T-cell (primary cell): ENCODE measurements at regions not wholly inside any gene's neighbourhood (a gene's known extent, or its start where the extent isn't known, plus 50 kb on each side); places are given as distances from the start of the nearest gene placed in this dataset.

Experiments used
- ATAC-seq, 4 experiments: fragments of 200-7000 bp in 3 of 4; fragments of 150-1000 bp in 1 of 4; cut with Tn5 transposase; replicated peaks in 1 of 4; 1 replicate in 3 of 4; 2 replicates in 1 of 4; pipeline ENCODE4 v1.10.0; 2021; ENCODE audit warnings: moderate library complexity in 3 of 4, mild to moderate bottlenecking in 2 of 4, moderate number of reproducible peaks in 1 of 4
- CTCF ChIA-PET, 2 donors: fragments of 300-600 bp; sonication (Branson Sonifier 250); formaldehyde crosslinking; loops; one replicate each; lab custom pipeline; 2022; ENCODE audit warnings: antibody characterized with exemption in 2 of 2; lab: Charles Lee
- POLR2A ChIA-PET, 2 donors: fragments of 300-600 bp; sonication (Branson Sonifier 250); formaldehyde crosslinking; loops; one replicate each; lab custom pipeline; 2022; ENCODE audit warnings: antibody characterized with exemption in 2 of 2; lab: Charles Lee
- DNase-seq, 35 experiments: peaks; one replicate each; pipeline versions ENCODE4 v3.0.0 to v3.0.0-alpha.2; 2013 to 2023
- H3K27ac ChIP-seq: one replicate; pipeline ENCODE4 v1.5.1; 2013; ENCODE audit warnings: low read length
- H3K27me3 ChIP-seq, 2 experiments: replicated peaks in 1 of 2; 1 replicate in 1 of 2; 2 replicates in 1 of 2; pipeline versions ENCODE4 v1.6.1 to v1.7.0; 2013; ENCODE audit warnings: low read length in 1 of 2, mixed read lengths in 1 of 2; ENCODE audit not compliant: control insufficient read depth in 2 of 2, insufficient read depth in 2 of 2; ENCODE audit errors: extremely low read depth in 1 of 2
- H3K36me3 ChIP-seq, 2 donors: 1 replicate in 1 of 2; 2 replicates in 1 of 2; pipeline versions ENCODE4 v1.6.1 to v1.7.0; 2013; ENCODE audit warnings: low read length in 1 of 2; ENCODE audit not compliant: control insufficient read depth in 2 of 2, insufficient read depth in 1 of 2; ENCODE audit errors: extremely low read depth in 1 of 2
- H3K4me1 ChIP-seq, 2 experiments: 1 replicate in 1 of 2; 2 replicates in 1 of 2; pipeline versions ENCODE4 v1.6.1 to v1.7.0; 2013; ENCODE audit warnings: low read length in 2 of 2, mixed read lengths in 1 of 2; ENCODE audit not compliant: insufficient read depth in 2 of 2, control insufficient read depth in 1 of 2; ENCODE audit errors: extremely low read depth in 1 of 2
- H3K4me3 ChIP-seq, 2 donors: 1 replicate in 1 of 2; 2 replicates in 1 of 2; pipeline versions ENCODE4 v1.5.1 to v1.7.0; 2013; ENCODE audit warnings: mild to moderate bottlenecking in 2 of 2, low read length in 1 of 2, moderate library complexity in 1 of 2; ENCODE audit not compliant: control insufficient read depth in 1 of 2; ENCODE audit errors: extremely low read depth in 1 of 2
- H3K9me3 ChIP-seq: 2 replicates; pipeline ENCODE4 v1.7.0; 2013
- H3K27ac Mint-ChIP-seq, 2 donors: one replicate each; pipeline ENCODE4 v1.8.0; 2020 to 2021; ENCODE audit warnings: mild to moderate bottlenecking in 2 of 2, mixed read lengths in 2 of 2
- H3K27me3 Mint-ChIP-seq, 2 donors: one replicate each; pipeline ENCODE4 v1.8.0; 2021 to 2022; ENCODE audit warnings: mixed read lengths in 2 of 2
- H3K36me3 Mint-ChIP-seq: one replicate; pipeline ENCODE4 v1.8.0; 2021; ENCODE audit warnings: mixed read lengths
- H3K4me1 Mint-ChIP-seq, 3 donors: one replicate each; pipeline ENCODE4 v1.8.0; 2020 to 2022; ENCODE audit warnings: mixed read lengths in 3 of 3, mild to moderate bottlenecking in 1 of 3
- H3K4me3 Mint-ChIP-seq, 3 donors: one replicate each; pipeline ENCODE4 v1.8.0; 2020 to 2022; ENCODE audit warnings: mild to moderate bottlenecking in 3 of 3, mixed read lengths in 3 of 3, moderate library complexity in 3 of 3
- H3K9me3 Mint-ChIP-seq, 3 donors: one replicate each; pipeline ENCODE4 v1.8.0; 2020 to 2022; ENCODE audit warnings: mixed read lengths in 3 of 3
- WGBS: methylation state at CpG from one replicate; pipeline ENCODE4 v1.1.5; 2013; ENCODE audit warnings: missing lambda C conversion rate; ENCODE audit not compliant: insufficient coverage; 5-methylcytosine and 5-hydroxymethylcytosine counted together

DNA sequence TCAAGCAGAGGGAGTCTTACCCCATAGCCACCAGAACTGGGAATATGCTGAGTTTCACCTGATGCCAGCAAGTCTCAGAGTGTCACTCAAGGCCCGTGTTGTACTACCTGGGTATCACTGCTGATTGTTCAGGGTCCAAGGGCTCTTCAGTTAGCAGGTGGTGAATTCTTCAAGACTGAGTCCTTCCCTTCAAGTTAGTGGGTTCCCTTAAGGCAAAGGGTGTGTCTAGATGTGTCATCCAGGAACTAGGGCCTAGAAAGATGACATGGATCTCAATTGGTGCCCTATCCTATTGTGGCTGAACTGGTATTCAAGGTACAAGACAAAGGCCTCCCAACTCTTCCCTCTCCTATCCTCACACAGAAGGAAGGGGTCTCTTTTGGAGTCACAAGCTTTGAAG is 159.9 kb upstream of the DIPK2B start:
- Histone ChIP-seq H3K27me3 (no peaks in the 10 kb centered on the region), H3K9me3 (no peaks in the 10 kb centered on the region), H3K36me3 (no peaks in the 10 kb centered on the region), H3K4me3 (no peak overlapping the region), H3K27ac (no peak overlapping the region), H3K4me1 (no peaks in the 10 kb centered on the region)
- Mint-ChIP-seq H3K27me3 (peaks cover 0 to 13% of the 10 kb centered on the region in 2 donors), H3K9me3 (peaks cover 0 to 10% (median 0%) of the 10 kb centered on the region in 3 donors), H3K27ac (no peak overlapping the region), H3K36me3 (no peaks in the 10 kb centered on the region), H3K4me3 (no peak overlapping the region), H3K4me1 (no peaks in the 10 kb centered on the region)
- 100% methylated on average over 1 of the region's 1 CpG for WGBS
- ATAC-seq (no peak), DNase-seq (no peak)
- ChIA-PET CTCF (no interaction called here), POLR2A (no interaction called here)

DNA sequence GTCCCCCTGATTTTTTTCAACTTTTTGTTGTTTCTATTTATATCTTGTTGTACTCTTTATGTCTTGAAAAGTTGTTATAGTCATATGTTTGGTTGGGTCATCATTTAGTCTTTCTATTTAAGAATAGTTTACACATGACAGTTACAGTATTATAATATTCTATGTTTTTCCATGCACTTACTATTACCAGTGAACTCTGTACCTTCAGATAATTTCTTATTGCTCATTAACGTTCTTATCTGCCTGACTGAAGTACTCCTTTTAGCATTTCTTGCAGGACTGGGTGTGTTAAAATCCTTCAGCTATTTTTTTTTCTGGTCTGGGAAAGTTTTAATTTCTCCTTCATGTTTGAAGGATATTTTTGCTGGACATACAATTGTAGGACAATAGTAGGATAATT is 157.7 kb upstream of the DIPK2B start:
- H3K36me3 ChIP-seq: no peaks in the 10 kb centered on the region
- H3K27me3 Mint-ChIP-seq: peaks cover 0 to 13% of the 10 kb centered on the region in 2 donors
- no peaks in the 10 kb centered on the region for H3K4me1 Mint-ChIP-seq
- DNase-seq (no peak), ATAC-seq (no peak)
- H3K4me3 Mint-ChIP-seq: no peak overlapping the region
- no peaks in the 10 kb centered on the region for H3K4me1 ChIP-seq
- peaks cover 0 to 10% (median 0%) of the 10 kb centered on the region in 3 donors for H3K9me3 Mint-ChIP-seq
- no peaks in the 10 kb centered on the region for H3K27me3 ChIP-seq
- H3K9me3 ChIP-seq: no peaks in the 10 kb centered on the region
- no peak overlapping the region for H3K27ac Mint-ChIP-seq
- POLR2A ChIA-PET: no interaction called here
- CTCF ChIA-PET: no interaction called here
- H3K4me3 ChIP-seq: no peak overlapping the region
- no CpG with 5 or more reads among the region's 1 CpG for WGBS
- no peaks in the 10 kb centered on the region for H3K36me3 Mint-ChIP-seq
- H3K27ac ChIP-seq: no peak overlapping the region

DNA sequence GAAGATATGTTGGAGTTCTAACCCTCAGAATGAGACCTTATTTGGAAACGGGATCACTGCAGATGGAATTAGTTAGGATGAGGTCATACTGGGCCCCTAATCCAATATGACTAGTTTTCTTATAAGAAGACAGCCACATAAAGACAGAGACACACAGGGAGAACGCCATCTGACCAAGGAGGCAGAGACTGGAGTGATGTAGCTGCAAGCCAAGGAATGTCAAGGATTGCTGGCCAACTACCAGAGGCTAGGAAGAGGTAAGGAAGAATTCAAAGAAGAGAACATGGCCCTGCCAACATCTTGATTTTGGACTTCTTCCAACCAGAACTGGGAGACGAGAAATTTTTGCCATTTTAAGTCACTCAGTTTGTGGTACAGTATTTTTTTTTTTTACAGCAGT is 152.8 kb upstream of the DIPK2B start:
- DNase-seq (no peak), ATAC-seq (no peak)
- Mint-ChIP-seq H3K9me3 (peaks cover 2 to 10% (median 4%) of the 10 kb centered on the region in 3 donors), H3K27ac (no peak overlapping the region), H3K36me3 (no peaks in the 10 kb centered on the region), H3K4me1 (no peaks in the 10 kb centered on the region), H3K27me3 (peaks cover 0 to 4% of the 10 kb centered on the region in 2 donors), H3K4me3 (no peak overlapping the region)
- Histone ChIP-seq H3K36me3 (no peaks in the 10 kb centered on the region), H3K9me3 (no peaks in the 10 kb centered on the region), H3K4me1 (no peaks in the 10 kb centered on the region), H3K27me3 (no peaks in the 10 kb centered on the region), H3K4me3 (no peak overlapping the region), H3K27ac (no peak overlapping the region)
- no CpG with 5 or more reads among the region's 3 CpGs for WGBS
- POLR2A ChIA-PET: no interaction called here
- CTCF ChIA-PET: no interaction called here

DNA sequence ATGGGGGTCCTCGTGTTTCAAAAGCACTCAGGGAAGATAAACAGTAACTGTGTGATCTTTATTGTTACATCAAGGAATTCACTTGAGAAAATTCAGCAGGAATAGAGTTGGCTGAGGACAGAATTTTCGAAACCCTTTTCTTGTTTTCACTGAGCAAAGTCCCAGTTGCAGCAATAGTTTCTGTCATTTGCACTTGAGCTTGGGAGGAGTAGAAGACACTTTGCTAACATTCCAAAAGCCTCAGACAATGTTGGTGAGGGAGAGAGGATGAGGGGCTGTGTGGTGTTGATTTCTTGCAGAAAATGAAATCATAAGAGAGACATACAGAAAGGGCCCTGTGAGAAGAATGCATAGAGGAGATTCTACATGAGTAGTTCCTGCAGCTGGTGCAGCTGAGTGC is 151.9 kb upstream of the DIPK2B start:
- Histone ChIP-seq H3K9me3 (no peaks in the 10 kb centered on the region), H3K27me3 (no peaks in the 10 kb centered on the region), H3K4me3 (no peak overlapping the region), H3K27ac (no peak overlapping the region), H3K4me1 (no peaks in the 10 kb centered on the region), H3K36me3 (no peaks in the 10 kb centered on the region)
- no CpG with 5 or more reads among the region's 2 CpGs for WGBS
- Mint-ChIP-seq H3K36me3 (no peaks in the 10 kb centered on the region), H3K4me3 (no peak overlapping the region), H3K4me1 (no peaks in the 10 kb centered on the region), H3K9me3 (peaks cover 2 to 10% (median 4%) of the 10 kb centered on the region in 3 donors), H3K27me3 (peaks cover 0 to 6% of the 10 kb centered on the region in 2 donors), H3K27ac (no peak overlapping the region)
- CTCF ChIA-PET: no interaction called here
- no peak for DNase-seq
- POLR2A ChIA-PET: no interaction called here
- ATAC-seq: no peak

DNA sequence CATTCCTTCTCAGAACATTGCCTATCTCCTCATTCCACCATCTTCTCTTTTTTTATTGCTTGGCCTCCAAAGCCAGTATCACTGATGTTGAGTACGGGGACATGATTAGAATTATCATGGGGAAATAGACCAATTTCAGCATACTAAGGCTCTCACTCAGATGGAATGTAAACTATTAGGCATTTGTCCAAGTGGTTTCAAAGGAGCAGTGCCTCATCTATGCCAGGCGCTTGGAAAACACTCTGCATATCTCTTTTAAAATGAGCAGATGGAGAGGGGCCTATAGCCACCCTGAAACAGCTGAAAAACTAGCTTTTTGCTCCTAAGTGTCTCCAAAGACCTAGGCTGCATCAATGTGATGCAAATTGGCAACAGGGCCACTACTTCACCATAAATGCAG is 150.8 kb upstream of the DIPK2B start:
- H3K36me3 ChIP-seq: no peaks in the 10 kb centered on the region
- no peaks in the 10 kb centered on the region for H3K9me3 ChIP-seq
- no peak overlapping the region for H3K4me3 ChIP-seq
- CTCF ChIA-PET: no interaction called here
- no peak overlapping the region for H3K4me3 Mint-ChIP-seq
- no peaks in the 10 kb centered on the region for H3K4me1 Mint-ChIP-seq
- H3K27ac Mint-ChIP-seq: no peak overlapping the region
- POLR2A ChIA-PET: no interaction called here
- H3K27ac ChIP-seq: no peak overlapping the region
- no peak for ATAC-seq
- H3K9me3 Mint-ChIP-seq: peaks cover 2 to 5% (median 4%) of the 10 kb centered on the region in 3 donors
- H3K36me3 Mint-ChIP-seq: no peaks in the 10 kb centered on the region
- peaks cover 0 to 6% of the 10 kb centered on the region in 2 donors for H3K27me3 Mint-ChIP-seq
- no peaks in the 10 kb centered on the region for H3K27me3 ChIP-seq
- H3K4me1 ChIP-seq: no peaks in the 10 kb centered on the region
- no peak for DNase-seq
- WGBS: 60% methylated on average over 1 of the region's 2 CpGs

DNA sequence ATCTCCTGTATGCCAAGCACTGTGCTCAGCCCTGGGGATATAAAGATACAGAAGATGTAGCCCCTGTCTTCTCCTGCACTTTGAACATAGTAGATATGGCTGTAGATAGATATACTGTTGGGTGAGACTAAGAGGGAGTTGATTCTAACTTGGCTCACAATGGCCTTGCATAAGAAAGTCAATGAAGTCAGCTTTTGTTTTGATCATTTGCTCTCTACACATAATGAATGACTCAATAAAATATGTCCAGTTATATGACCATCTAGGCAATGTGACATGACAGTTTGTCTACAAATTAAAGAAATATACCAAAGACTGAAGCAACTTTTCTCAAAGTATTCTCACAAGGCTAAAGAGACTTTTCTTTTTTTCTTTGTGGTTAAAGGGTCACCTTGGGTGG is 147.6 kb upstream of the DIPK2B start:
- no peak overlapping the region for H3K27ac ChIP-seq
- Mint-ChIP-seq H3K4me3 (no peak overlapping the region), H3K27me3 (peaks cover 0 to 6% of the 10 kb centered on the region in 2 donors), H3K9me3 (peaks cover 0 to 4% (median 2%) of the 10 kb centered on the region in 3 donors), H3K4me1 (no peaks in the 10 kb centered on the region), H3K36me3 (no peaks in the 10 kb centered on the region), H3K27ac (no peak overlapping the region)
- ChIA-PET CTCF (no interaction called here), POLR2A (no interaction called here)
- H3K4me3 ChIP-seq: no peak overlapping the region
- no peak for ATAC-seq
- no peaks in the 10 kb centered on the region for H3K9me3 ChIP-seq
- H3K4me1 ChIP-seq: no peaks in the 10 kb centered on the region
- H3K27me3 ChIP-seq: no peaks in the 10 kb centered on the region
- no peaks in the 10 kb centered on the region for H3K36me3 ChIP-seq
- no peak for DNase-seq

DNA sequence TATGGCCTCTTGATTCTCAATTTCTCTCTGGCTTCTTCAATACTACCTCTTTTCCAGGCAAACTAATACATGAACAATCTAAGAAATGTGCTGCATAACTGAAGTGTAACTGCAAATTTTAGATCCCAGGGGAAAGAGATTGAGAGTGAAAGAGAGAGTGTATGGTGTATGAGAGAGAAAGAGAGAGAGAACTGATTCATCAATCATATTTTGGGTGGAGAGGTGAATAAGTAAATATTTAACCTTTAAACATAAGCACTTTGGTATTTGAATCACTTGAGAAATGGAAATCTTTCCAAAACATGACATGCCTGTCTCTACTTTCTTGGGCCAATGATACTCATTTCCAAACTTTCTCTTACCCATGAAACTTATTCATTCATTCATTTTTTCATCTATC is 147.2 kb upstream of the DIPK2B start:
- H3K4me1 Mint-ChIP-seq: no peaks in the 10 kb centered on the region
- ChIA-PET CTCF (no interaction called here), POLR2A (no interaction called here)
- DNase-seq (no peak), ATAC-seq (no peak)
- peaks cover 0 to 6% of the 10 kb centered on the region in 2 donors for H3K27me3 Mint-ChIP-seq
- H3K27ac ChIP-seq: no peak overlapping the region
- H3K9me3 ChIP-seq: no peaks in the 10 kb centered on the region
- no peaks in the 10 kb centered on the region for H3K27me3 ChIP-seq
- peaks cover 0 to 4% (median 2%) of the 10 kb centered on the region in 3 donors for H3K9me3 Mint-ChIP-seq
- no peaks in the 10 kb centered on the region for H3K4me1 ChIP-seq
- no peak overlapping the region for H3K4me3 ChIP-seq
- H3K36me3 Mint-ChIP-seq: no peaks in the 10 kb centered on the region
- no peak overlapping the region for H3K27ac Mint-ChIP-seq
- H3K36me3 ChIP-seq: no peaks in the 10 kb centered on the region
- no peak overlapping the region for H3K4me3 Mint-ChIP-seq
